GM12873 (cell line): ENCODE measurements at regions not wholly inside any gene's neighbourhood (a gene's known extent, or its start where the extent isn't known, plus 50 kb on each side); places are given as distances from the start of the nearest gene placed in this dataset.

Experiments
- TF ChIP-seq, protein P1 (sequence below): IDR thresholded peaks from 2 replicates; pipeline ENCODE4 v1.5.1; 2012; ENCODE audit warnings: low read depth, mild to moderate bottlenecking, moderate library complexity, low read length, control low read depth; ENCODE audit not compliant: insufficient read depth; ENCODE audit errors: missing control alignments

GRCh38 chr5:39494534-39494933 lies 69.8 kb upstream of the DAB2 start:
- TF ChIP-seq, protein P1, sequence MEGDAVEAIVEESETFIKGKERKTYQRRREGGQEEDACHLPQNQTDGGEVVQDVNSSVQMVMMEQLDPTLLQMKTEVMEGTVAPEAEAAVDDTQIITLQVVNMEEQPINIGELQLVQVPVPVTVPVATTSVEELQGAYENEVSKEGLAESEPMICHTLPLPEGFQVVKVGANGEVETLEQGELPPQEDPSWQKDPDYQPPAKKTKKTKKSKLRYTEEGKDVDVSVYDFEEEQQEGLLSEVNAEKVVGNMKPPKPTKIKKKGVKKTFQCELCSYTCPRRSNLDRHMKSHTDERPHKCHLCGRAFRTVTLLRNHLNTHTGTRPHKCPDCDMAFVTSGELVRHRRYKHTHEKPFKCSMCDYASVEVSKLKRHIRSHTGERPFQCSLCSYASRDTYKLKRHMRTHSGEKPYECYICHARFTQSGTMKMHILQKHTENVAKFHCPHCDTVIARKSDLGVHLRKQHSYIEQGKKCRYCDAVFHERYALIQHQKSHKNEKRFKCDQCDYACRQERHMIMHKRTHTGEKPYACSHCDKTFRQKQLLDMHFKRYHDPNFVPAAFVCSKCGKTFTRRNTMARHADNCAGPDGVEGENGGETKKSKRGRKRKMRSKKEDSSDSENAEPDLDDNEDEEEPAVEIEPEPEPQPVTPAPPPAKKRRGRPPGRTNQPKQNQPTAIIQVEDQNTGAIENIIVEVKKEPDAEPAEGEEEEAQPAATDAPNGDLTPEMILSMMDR, result no peak

DNA sequence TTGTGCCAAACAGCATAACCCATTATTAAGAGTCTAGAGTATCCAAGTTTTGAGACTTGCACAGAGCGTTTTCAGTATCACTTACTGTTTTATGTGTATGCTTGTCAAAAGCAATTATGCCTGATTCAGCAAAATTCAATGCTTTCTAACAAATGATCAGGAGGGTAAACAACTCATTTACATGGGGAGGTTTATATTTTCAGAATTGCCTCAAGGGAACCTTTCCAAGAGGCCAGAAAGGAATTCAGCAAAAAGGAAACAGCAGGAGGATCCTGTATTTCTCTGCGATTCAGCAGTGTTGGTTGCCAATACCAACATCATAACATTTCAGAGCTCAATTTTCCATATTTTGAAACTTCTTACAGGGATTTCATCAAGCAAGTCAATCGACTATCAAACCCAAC lies 69.3 kb upstream of the DAB2 start:
- TF ChIP-seq, protein P1, result no peak

- TF ChIP-seq, protein P1, result no peak
Observed at GRCh38 chr5:39491210-39491609, 66.4 kb upstream of the DAB2 start.

GRCh38 chr5:39489263-39489662 lies 64.5 kb upstream of the DAB2 start:
- TF ChIP-seq, protein P1, result no peak

DNA sequence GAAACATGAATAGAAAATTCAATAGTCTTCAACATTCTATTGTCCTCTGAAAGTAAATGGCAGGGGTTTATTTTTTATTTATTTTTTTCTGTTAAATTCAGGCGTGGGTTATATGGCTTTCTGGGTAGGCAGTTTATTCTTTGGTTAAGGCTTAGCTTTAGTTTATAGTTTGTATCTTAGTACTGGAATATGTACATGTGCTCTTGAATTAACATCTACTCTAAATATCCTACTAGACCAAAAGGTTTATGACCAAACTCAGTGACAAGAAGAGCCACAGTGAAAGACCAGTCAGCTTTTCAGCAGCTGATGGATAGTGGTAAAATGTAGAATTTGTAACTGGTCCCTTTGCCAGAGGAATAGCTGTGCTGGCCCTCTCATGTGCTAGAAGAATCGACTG lies 62.0 kb upstream of the DAB2 start:
- TF ChIP-seq, protein P1, result no peak

- TF ChIP-seq, protein P1, result no peak
Observed at GRCh38 chr5:39486361-39486760, 61.6 kb upstream of the DAB2 start.

DNA sequence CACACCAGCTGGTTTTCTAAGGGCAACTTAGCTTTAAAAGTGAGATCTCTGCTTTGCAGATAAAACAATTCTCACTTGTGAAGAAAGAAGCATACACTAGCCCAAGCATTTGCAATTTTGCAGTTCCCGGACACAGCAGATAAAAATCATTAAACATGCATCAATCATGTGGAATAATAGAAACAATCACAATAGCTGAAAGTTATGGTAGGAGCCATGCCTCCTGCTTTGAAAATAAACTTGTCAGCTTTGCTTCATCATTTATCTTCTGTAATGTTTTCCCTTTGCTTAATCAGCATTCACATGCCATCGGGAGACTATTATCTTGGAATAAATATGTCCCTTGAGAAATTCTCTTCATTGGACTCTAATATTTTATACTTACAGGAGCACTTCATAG lies 60.3 kb upstream of the DAB2 start:
- TF ChIP-seq, protein P1, result no peak
